GM23248 (cell line): ENCODE measurements at regions not wholly inside any gene's neighbourhood (a gene's known extent, or its start where the extent isn't known, plus 50 kb on each side); places are given as distances from the start of the nearest gene placed in this dataset.

Experiments
- DNase-seq: peaks from one replicate; pipeline ENCODE4 v3.0.0-alpha.2; 2015
- H2AFZ ChIP-seq: fragments of 200-600 bp; sonication (generic); 2 replicates; pipeline ENCODE4 v1.6.1; 2016; ENCODE audit warnings: antibody characterized with exemption
- H3F3A ChIP-seq: fragments of 200-600 bp; sonication (generic); 2 replicates; pipeline ENCODE4 v1.6.1; 2016; ENCODE audit warnings: mild to moderate bottlenecking, antibody characterized with exemption, mixed run types; ENCODE audit not compliant: insufficient read depth
- H3K27ac ChIP-seq: fragments of 200-600 bp; sonication (generic); 2 replicates; pipeline ENCODE4 v1.5.1; 2016; ENCODE audit warnings: mild to moderate bottlenecking
- H3K27me3 ChIP-seq: fragments of 200-600 bp; sonication (generic); replicated peaks from 2 replicates; pipeline ENCODE4 v1.6.1; 2016; ENCODE audit warnings: mild to moderate bottlenecking; ENCODE audit not compliant: insufficient read depth
- H3K36me3 ChIP-seq: fragments of 200-600 bp; sonication (generic); 2 replicates; pipeline ENCODE4 v1.6.1; 2016; ENCODE audit warnings: low read depth, mild to moderate bottlenecking
- H3K4me1 ChIP-seq: fragments of 200-600 bp; sonication (generic); 2 replicates; pipeline ENCODE4 v1.6.1; 2016; ENCODE audit warnings: mild to moderate bottlenecking; ENCODE audit not compliant: insufficient read depth
- H3K4me2 ChIP-seq: fragments of 200-600 bp; sonication (generic); one replicate; pipeline ENCODE4 v1.6.1; 2016; ENCODE audit warnings: mild to moderate bottlenecking; ENCODE audit not compliant: unreplicated experiment
- H3K4me3 ChIP-seq: fragments of 200-600 bp; sonication (generic); 2 replicates; pipeline ENCODE4 v1.5.1; 2016; ENCODE audit warnings: mild to moderate bottlenecking
- H3K79me2 ChIP-seq: fragments of 200-600 bp; sonication (generic); 2 replicates; pipeline ENCODE4 v1.6.1; 2016; ENCODE audit warnings: mild to moderate bottlenecking; ENCODE audit not compliant: insufficient read depth
- H3K9ac ChIP-seq: fragments of 200-600 bp; sonication (generic); 2 replicates; pipeline ENCODE4 v1.6.1; 2016; ENCODE audit warnings: mild to moderate bottlenecking
- H3K9me2 ChIP-seq: fragments of 200-600 bp; sonication (generic); 2 replicates; pipeline ENCODE4 v1.6.1; 2016; ENCODE audit warnings: mixed run types, mild to moderate bottlenecking, moderate library complexity; ENCODE audit not compliant: insufficient read depth
- H3K9me3 ChIP-seq: fragments of 200-600 bp; sonication (generic); one replicate; pipeline ENCODE4 v1.6.1; 2017; ENCODE audit warnings: low read depth
- H4K20me1 ChIP-seq: fragments of 200-600 bp; sonication (generic); 2 replicates; pipeline ENCODE4 v1.6.0; 2016; ENCODE audit not compliant: insufficient read depth
- EZH2 ChIP-seq: fragments of 200-600 bp; sonication (generic); IDR thresholded peaks from 2 replicates; pipeline ENCODE4 v1.6.1; 2018; ENCODE audit warnings: antibody characterized with exemption, mild to moderate bottlenecking; ENCODE audit not compliant: insufficient read depth, poor library complexity, severe bottlenecking
- EZH2phosphoT487 ChIP-seq: fragments of 200-600 bp; sonication (generic); IDR thresholded peaks from 2 replicates; pipeline ENCODE4 v1.6.1; 2018; ENCODE audit warnings: antibody characterized with exemption, moderate library complexity, mild to moderate bottlenecking, low read depth; ENCODE audit not compliant: insufficient read depth
- WGBS, 2 experiments: methylation state at CpG; one replicate each; pipeline ENCODE4 v1.1.6; 2015 to 2017; ENCODE audit warnings: low lambda C conversion rate in 2 of 2, low coverage in 1 of 2; ENCODE audit errors: missing lambda C conversion rate in 2 of 2; 5-methylcytosine and 5-hydroxymethylcytosine counted together
- in situ Hi-C: fragments of 300-500 bp; cut with MboI; formaldehyde crosslinking; loops from 2 replicates; pipeline ENCODE4 v1.15.0; 2020

GRCh38 chr1:198032668-198033067 lies 115.5 kb downstream of the LHX9 start:
- no peak overlapping the region for H3K9ac ChIP-seq
- H3K9me2 ChIP-seq = no peaks in the 10 kb centered on the region
- H3K4me3 ChIP-seq = no peak overlapping the region
- 0 out of 2 replicates have a peak, but pooled peaks cover 6% of the 10 kb centered on the region for H3F3A ChIP-seq
- TF ChIP-seq EZH2phosphoT487 = no peak
- TF ChIP-seq EZH2 = no peak
- peaks cover 10% of the 10 kb centered on the region for H3K4me1 ChIP-seq
- no peak overlapping the region for H2AFZ ChIP-seq
- H4K20me1 ChIP-seq = no peaks in the 10 kb centered on the region
- in situ Hi-C loops = no loop called here
- H3K79me2 ChIP-seq = no peaks in the 10 kb centered on the region
- no peak for DNase-seq
- H3K4me2 ChIP-seq = no peak overlapping the region
- no peaks in the 10 kb centered on the region for H3K27me3 ChIP-seq
- no peaks in the 10 kb centered on the region for H3K9me3 ChIP-seq
- no peak overlapping the region for H3K27ac ChIP-seq
- WGBS, 2 experiments = 33 to 48% methylated on average over 2 of the region's 2 CpGs
- H3K36me3 ChIP-seq = no peaks in the 10 kb centered on the region

DNA sequence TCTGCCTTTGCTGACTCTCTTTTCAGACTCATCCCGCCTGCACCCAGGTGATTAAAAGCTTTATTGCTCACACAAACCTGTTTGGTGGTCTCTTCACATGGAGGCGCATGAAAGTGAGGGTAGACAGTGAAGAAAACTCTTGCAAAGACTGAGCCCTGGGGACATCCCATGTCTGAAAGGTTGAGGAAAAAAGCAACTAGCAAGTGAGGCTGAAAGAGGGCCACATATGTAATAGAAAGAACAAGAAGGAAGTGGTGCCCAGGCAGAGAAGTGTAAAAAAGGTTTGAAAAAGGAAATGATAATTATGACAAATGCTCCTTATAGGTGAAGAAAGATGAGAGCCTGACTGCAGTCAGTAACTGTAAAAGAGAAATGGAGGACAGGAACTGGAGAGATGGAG lies 115.9 kb upstream of the NEK7 start:
- H2AFZ ChIP-seq = no peak overlapping the region
- no peaks in the 10 kb centered on the region for H3K4me1 ChIP-seq
- H3K36me3 ChIP-seq = no peaks in the 10 kb centered on the region
- WGBS, 2 experiments = 27 to 46% methylated on average over 2 of the region's 2 CpGs
- DNase-seq = no peak
- H3F3A ChIP-seq = no peaks in the 10 kb centered on the region
- no peaks in the 10 kb centered on the region for H4K20me1 ChIP-seq
- H3K27me3 ChIP-seq = no peaks in the 10 kb centered on the region
- H3K27ac ChIP-seq = no peak overlapping the region
- H3K79me2 ChIP-seq = no peaks in the 10 kb centered on the region
- H3K4me2 ChIP-seq = no peak overlapping the region
- no peaks in the 10 kb centered on the region for H3K9me3 ChIP-seq
- no peak for TF ChIP-seq EZH2phosphoT487
- no peak for TF ChIP-seq EZH2
- in situ Hi-C loops = no loop called here
- H3K9ac ChIP-seq = no peak overlapping the region
- H3K9me2 ChIP-seq = no peaks in the 10 kb centered on the region
- H3K4me3 ChIP-seq = no peak overlapping the region

GRCh38 chr1:198042168-198042567 lies 114.6 kb upstream of the NEK7 start:
- in situ Hi-C loops = no loop called here
- TF ChIP-seq EZH2phosphoT487 (no peak), EZH2 (no peak)
- no peaks in the 10 kb centered on the region for H3K27me3 ChIP-seq
- no peaks in the 10 kb centered on the region for H3K79me2 ChIP-seq
- no peak for DNase-seq
- H3K9ac ChIP-seq = no peak overlapping the region
- H3K4me1 ChIP-seq = no peaks in the 10 kb centered on the region
- no peaks in the 10 kb centered on the region for H3K9me3 ChIP-seq
- 58 to 59% methylated on average over 2 of the region's 2 CpGs for WGBS, 2 experiments
- H3F3A ChIP-seq = no peaks in the 10 kb centered on the region
- no peak overlapping the region for H3K4me2 ChIP-seq
- no peak overlapping the region for H3K27ac ChIP-seq
- no peaks in the 10 kb centered on the region for H4K20me1 ChIP-seq
- H3K4me3 ChIP-seq = no peak overlapping the region
- H2AFZ ChIP-seq = no peak overlapping the region
- no peaks in the 10 kb centered on the region for H3K36me3 ChIP-seq
- H3K9me2 ChIP-seq = no peaks in the 10 kb centered on the region

- H3K9me2 ChIP-seq = no peaks in the 10 kb centered on the region
- no peak overlapping the region for H3K9ac ChIP-seq
- no peaks in the 10 kb centered on the region for H4K20me1 ChIP-seq
- no peak overlapping the region for H3K4me2 ChIP-seq
- no peaks in the 10 kb centered on the region for H3K79me2 ChIP-seq
- H3K9me3 ChIP-seq = no peaks in the 10 kb centered on the region
- no peak for TF ChIP-seq EZH2
- TF ChIP-seq EZH2phosphoT487 = no peak
- H3K36me3 ChIP-seq = no peaks in the 10 kb centered on the region
- no peaks in the 10 kb centered on the region for H3K4me1 ChIP-seq
- no peak overlapping the region for H3K27ac ChIP-seq
- no peak overlapping the region for H3K4me3 ChIP-seq
- no peak for DNase-seq
- no peak overlapping the region for H2AFZ ChIP-seq
- H3K27me3 ChIP-seq = no peaks in the 10 kb centered on the region
- in situ Hi-C loops = no loop called here
- no peaks in the 10 kb centered on the region for H3F3A ChIP-seq
Observed at GRCh38 chr1:198047913-198048312, 108.9 kb upstream of the NEK7 start.

DNA sequence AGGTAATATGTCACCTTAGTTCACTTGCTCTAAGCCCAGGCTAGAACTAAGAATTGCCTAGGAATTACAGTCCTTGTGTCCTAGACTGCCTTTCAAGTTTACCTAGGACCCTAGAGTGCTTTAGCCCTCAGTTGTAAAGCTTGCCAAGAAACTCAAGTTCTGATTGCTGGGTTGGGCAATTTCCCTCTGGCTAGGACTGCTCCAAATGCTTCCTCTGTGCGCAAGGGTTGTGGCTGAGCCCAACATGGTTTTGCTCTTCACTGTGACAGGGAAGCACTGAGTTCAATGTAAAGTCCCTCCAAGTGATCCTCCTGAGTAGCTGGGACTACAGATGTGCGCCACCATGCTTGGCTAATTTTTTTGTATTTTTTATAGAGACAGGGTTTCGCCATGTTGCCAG lies 102.3 kb upstream of the NEK7 start:
- Histone ChIP-seq H3K4me2 (no peak overlapping the region), H3K9me3 (no peaks in the 10 kb centered on the region), H3K36me3 (no peaks in the 10 kb centered on the region), H3K27me3 (no peaks in the 10 kb centered on the region), H3F3A (no peaks in the 10 kb centered on the region), H3K4me3 (no peak overlapping the region), H3K79me2 (no peaks in the 10 kb centered on the region), H4K20me1 (no peaks in the 10 kb centered on the region), H3K27ac (no peak overlapping the region), H3K9ac (no peak overlapping the region), H2AFZ (no peak overlapping the region), H3K9me2 (no peaks in the 10 kb centered on the region), H3K4me1 (no peaks in the 10 kb centered on the region)
- in situ Hi-C loops = no loop called here
- WGBS, 2 experiments = 88 to 95% methylated on average over 3 of the region's 3 CpGs
- no peak for DNase-seq
- no peak for TF ChIP-seq EZH2
- no peak for TF ChIP-seq EZH2phosphoT487
